SK-N-SH (cell line): ENCODE measurements at regions not wholly inside any gene's neighbourhood (a gene's known extent, or its start where the extent isn't known, plus 50 kb on each side); places are given as distances from the start of the nearest gene placed in this dataset.

Source experiments
- CTCF ChIA-PET: fragments of 300-600, 350-600 bp; formaldehyde crosslinking; extraction: SDS; loops from one replicate; lab custom pipeline; 2021; lab: Yijun Ruan, JAX
- POLR2A ChIA-PET: fragments of 350-600 bp; sonication (Branson Sonifier 250); formaldehyde crosslinking; extraction: SDS; loops from one replicate; lab custom pipeline; 2020; ENCODE audit warnings: antibody characterized with exemption, inconsistent platforms; lab: Yijun Ruan, JAX
- DNase-seq: peaks from one replicate; pipeline ENCODE4 v3.0.0; 2012
- H2AFZ ChIP-seq: fragments of 200-600 bp; sonication (generic); 2 replicates; pipeline ENCODE4 v1.8.1; 2016; ENCODE audit warnings: antibody characterized with exemption, mild to moderate bottlenecking, low read depth
- H3F3A ChIP-seq: fragments of 200-600 bp; sonication (generic); replicated peaks from 2 replicates; pipeline ENCODE3; 2016; ENCODE audit warnings: antibody characterized with exemption, mild to moderate bottlenecking; ENCODE audit not compliant: insufficient read depth
- H3K27ac ChIP-seq, 2 experiments: fragments of 200-500 bp in 1 of 2; fragments of 200-600 bp in 1 of 2; sonication (Bioruptor generic) in 1 of 2; sonication (generic), shearing (Covaris generic) in 1 of 2; 2 replicates each; pipeline versions ENCODE4 v1.5.1 to v1.6.1; 2014 to 2016; ENCODE audit warnings: low read depth in 2 of 2, inconsistent platforms in 1 of 2, low read length in 1 of 2, mild to moderate bottlenecking in 1 of 2, mixed read lengths in 1 of 2
- H3K27me3 ChIP-seq: fragments of 200-600 bp; sonication (generic), shearing (Covaris generic); 2 replicates; pipeline ENCODE4 v1.6.1; 2016; ENCODE audit warnings: mixed run types; ENCODE audit not compliant: insufficient read depth
- H3K36me3 ChIP-seq, 2 experiments: fragments of 200-500 bp in 1 of 2; fragments of 200-600 bp in 1 of 2; sonication (Bioruptor generic) in 1 of 2; sonication (generic) in 1 of 2; replicated peaks in 1 of 2; 2 replicates each; pipeline versions ENCODE3 to v1.5.1; 2014 to 2016; ENCODE audit warnings: low read length in 1 of 2, mild to moderate bottlenecking in 1 of 2; ENCODE audit not compliant: insufficient read depth in 2 of 2, control insufficient read depth in 1 of 2
- H3K4me1 ChIP-seq, 2 experiments: fragments of 200-500 bp in 1 of 2; fragments of 200-600 bp in 1 of 2; sonication (Bioruptor generic) in 1 of 2; sonication (generic), shearing (Covaris generic) in 1 of 2; 2 replicates each; pipeline versions ENCODE4 v1.5.1 to v1.6.1; 2014 to 2016; ENCODE audit warnings: low read depth in 1 of 2, low read length in 1 of 2, mixed run types in 1 of 2; ENCODE audit not compliant: insufficient read depth in 2 of 2, control insufficient read depth in 1 of 2
- H3K4me2 ChIP-seq: fragments of 200-600 bp; sonication (generic), shearing (Covaris generic); 2 replicates; pipeline ENCODE4 v1.6.1; 2017; ENCODE audit warnings: mixed run types
- H3K4me3 ChIP-seq, 2 experiments: fragments of 200-500 bp in 1 of 2; fragments of 200-600 bp in 1 of 2; sonication (Bioruptor generic) in 1 of 2; sonication (generic), shearing (Covaris generic) in 1 of 2; 2 replicates each; pipeline versions ENCODE4 v1.5.1 to v1.8.1; 2014 to 2016; ENCODE audit warnings: low read depth in 2 of 2, inconsistent platforms in 1 of 2, low read length in 1 of 2, mild to moderate bottlenecking in 1 of 2, mixed read lengths in 1 of 2, moderate library complexity in 1 of 2
- H3K79me2 ChIP-seq: fragments of 200-600 bp; sonication (generic); 2 replicates; pipeline ENCODE4 v1.8.1; 2017; ENCODE audit warnings: mild to moderate bottlenecking; ENCODE audit not compliant: insufficient read depth
- H3K9ac ChIP-seq: fragments of 200-600 bp; sonication (generic); 2 replicates; pipeline ENCODE4 v1.6.1; 2017; ENCODE audit warnings: mixed run types
- H3K9me2 ChIP-seq: fragments of 200-600 bp; sonication (generic); 2 replicates; pipeline ENCODE4 v1.6.1; 2017; ENCODE audit warnings: mixed run types
- H3K9me3 ChIP-seq: fragments of 200-600 bp; sonication (generic); 2 replicates; pipeline ENCODE4 v1.6.1; 2017; ENCODE audit warnings: mixed run types, mild to moderate bottlenecking, moderate library complexity
- H4K20me1 ChIP-seq: fragments of 200-600 bp; sonication (generic); 2 replicates; pipeline ENCODE4 v1.6.1; 2017; ENCODE audit warnings: mild to moderate bottlenecking, mixed run types; ENCODE audit not compliant: insufficient read depth
- ELF1 ChIP-seq: IDR thresholded peaks from 2 replicates; pipeline ENCODE4 v1.4.0; 2012
- GABPA ChIP-seq: IDR thresholded peaks from 2 replicates; pipeline ENCODE4 v1.4.0; 2012; ENCODE audit warnings: low read depth, mild to moderate bottlenecking
- GATA2 ChIP-seq: sonication (generic); formaldehyde crosslinking; IDR thresholded peaks from 2 replicates; pipeline ENCODE4 v1.5.0; 2020; ENCODE audit warnings: mild to moderate bottlenecking, missing genetic modification reagents
- IRF3 ChIP-seq: fragments of 150-350 bp; IDR thresholded peaks from 2 replicates; pipeline ENCODE4 v1.6.1; 2016; ENCODE audit warnings: mild to moderate bottlenecking, low read depth, low read length
- POLR2AphosphoS5 ChIP-seq: IDR thresholded peaks from 2 replicates; pipeline ENCODE4 v1.6.1; 2012; ENCODE audit warnings: low read depth, low read length
- RXRA ChIP-seq: IDR thresholded peaks from 2 replicates; pipeline ENCODE4 v1.4.0; 2012; ENCODE audit warnings: low read depth, mild to moderate bottlenecking, borderline replicate concordance
- SIN3A ChIP-seq: IDR thresholded peaks from 2 replicates; pipeline ENCODE4 v1.6.1; 2012; ENCODE audit warnings: low read depth, mild to moderate bottlenecking, low read length, moderate library complexity, borderline replicate concordance
- TAF1 ChIP-seq: IDR thresholded peaks from 2 replicates; pipeline ENCODE4 v1.6.1; 2012; ENCODE audit warnings: low read depth, mild to moderate bottlenecking, low read length, moderate library complexity, borderline replicate concordance
- TCF12 ChIP-seq: IDR thresholded peaks from 2 replicates; pipeline ENCODE4 v1.4.0; 2012
- USF2 ChIP-seq: fragments of 150-350 bp; IDR thresholded peaks from 2 replicates; pipeline ENCODE4 v1.6.1; 2017; ENCODE audit warnings: antibody characterized with exemption, low read length, low read depth, borderline replicate concordance
- ZBTB33 ChIP-seq: IDR thresholded peaks from 2 replicates; pipeline ENCODE4 v1.4.0; 2012; ENCODE audit warnings: low read depth, borderline replicate concordance
- WGBS: methylation state at CpG from one replicate; pipeline ENCODE4 v1.1.6; 2017; ENCODE audit warnings: low lambda C conversion rate; 5-methylcytosine and 5-hydroxymethylcytosine counted together

GRCh38 chr1:73310797-73311381 lies 887.1 kb downstream of the LRRIQ3 start:
- TF ChIP-seq GATA2 (no peak), SIN3A (no peak), RXRA (no peak), ZBTB33 (no peak), TCF12 (no peak), ELF1 (no peak)
- H3K27ac ChIP-seq = no peak overlapping the region
- H3K4me1 ChIP-seq = no peaks in the 10 kb centered on the region; a peak in 1 of 4 replicates
- no peaks in the 10 kb centered on the region for H3F3A ChIP-seq
- H3K9me3 ChIP-seq = no peaks in the 10 kb centered on the region
- H3K4me3 ChIP-seq = no peak overlapping the region
- ChIA-PET CTCF (no interaction called here), POLR2A (no interaction called here)
- H3K9ac ChIP-seq = no peak overlapping the region
- no peaks in the 10 kb centered on the region for H3K36me3 ChIP-seq
- 23% methylated on average over 4 of the region's 4 CpGs for WGBS
- H3K27me3 ChIP-seq = no peaks in the 10 kb centered on the region
- no peaks in the 10 kb centered on the region for H4K20me1 ChIP-seq
- no peak for DNase-seq
- H3K4me2 ChIP-seq = no peak overlapping the region
- H3K9me2 ChIP-seq = no peaks in the 10 kb centered on the region
- no peaks in the 10 kb centered on the region for H3K79me2 ChIP-seq
- no peak overlapping the region for H2AFZ ChIP-seq

GRCh38 chr1:73306899-73307555 lies 890.9 kb downstream of the LRRIQ3 start:
- ChIA-PET CTCF (no interaction called here), POLR2A (no interaction called here)
- Histone ChIP-seq H3K9me2 (no peaks in the 10 kb centered on the region), H3K36me3 (no peaks in the 10 kb centered on the region), H3K9ac (no peak overlapping the region), H3K9me3 (no peaks in the 10 kb centered on the region; the same call in 1 of the 2 replicates), H3K79me2 (no peaks in the 10 kb centered on the region), H3K4me1 (no peaks in the 10 kb centered on the region; a peak in 1 of 4 replicates), H3F3A (no peaks in the 10 kb centered on the region), H2AFZ (no peak overlapping the region), H3K4me3 (no peak overlapping the region), H4K20me1 (no peaks in the 10 kb centered on the region), H3K27ac (no peak overlapping the region), H3K4me2 (no peak overlapping the region), H3K27me3 (no peaks in the 10 kb centered on the region)
- DNase-seq = no peak
- 58% methylated on average over 1 of the region's 2 CpGs for WGBS
- TF ChIP-seq POLR2AphosphoS5 = no peak
- TF ChIP-seq IRF3 = no peak
- TF ChIP-seq TAF1 = no peak
- TF ChIP-seq USF2 = no peak
- TF ChIP-seq GABPA = no peak
